Kidney (tissue), 13 donors: ENCODE measurements at regions not wholly inside any gene's neighbourhood (a gene's known extent, or its start where the extent isn't known, plus 50 kb on each side); places are given as distances from the start of the nearest gene placed in this dataset.

Experiments
- DNase-seq, 5 donors: peaks; one replicate each; pipeline ENCODE4 v3.0.0-alpha.2; 2013 to 2020
- FAIRE-seq: peaks from 2 replicates; lab custom pipeline; 2012; peaks lifted over from hg19 to GRCh38; lab: Jason Lieb, UNC
- H3K27ac ChIP-seq, 2 donors: one replicate each; pipeline ENCODE4 v1.7.0; 2013; ENCODE audit warnings: low read depth in 2 of 2, low read length in 2 of 2, inconsistent platforms in 1 of 2
- H3K27me3 ChIP-seq: one replicate; pipeline ENCODE4 v1.7.1; 2013; ENCODE audit warnings: low read length, inconsistent platforms; ENCODE audit not compliant: control insufficient read depth, insufficient read depth
- H3K36me3 ChIP-seq, 3 donors: one replicate each; pipeline versions ENCODE4 v1.7.0 to v1.7.1; 2013; ENCODE audit warnings: low read length in 3 of 3, control low read depth in 1 of 3, inconsistent platforms in 1 of 3; ENCODE audit not compliant: insufficient read depth in 3 of 3, control insufficient read depth in 2 of 3
- H3K4me1 ChIP-seq, 3 donors: one replicate each; pipeline versions ENCODE4 v1.7.0 to v1.7.1; 2013; ENCODE audit warnings: low read length in 3 of 3, inconsistent platforms in 1 of 3, low read depth in 1 of 3; ENCODE audit not compliant: control insufficient read depth in 2 of 3, insufficient read depth in 2 of 3
- H3K4me3 ChIP-seq, 3 donors: one replicate each; pipeline versions ENCODE4 v1.7.0 to v1.8.1; 2013; ENCODE audit warnings: low read length in 3 of 3, control low read depth in 1 of 3, inconsistent platforms in 1 of 3
- H3K9ac ChIP-seq, 3 donors: one replicate each; pipeline versions ENCODE4 v1.7.0 to v1.7.1; 2013; ENCODE audit warnings: low read length in 3 of 3, control low read depth in 1 of 3, inconsistent platforms in 1 of 3
- H3K9me3 ChIP-seq, 3 donors: one replicate each; pipeline versions ENCODE4 v1.7.0 to v1.7.1; 2013; ENCODE audit warnings: low read length in 3 of 3, control low read depth in 1 of 3, inconsistent platforms in 1 of 3; ENCODE audit not compliant: control insufficient read depth in 2 of 3, insufficient read depth in 1 of 3
- CTCF ChIP-seq: IDR thresholded peaks from 3 replicates; pipeline ENCODE4 v1.5.1; 2012; ENCODE audit warnings: mild to moderate bottlenecking, moderate library complexity, borderline replicate concordance; ENCODE audit not compliant: insufficient read depth; ENCODE audit errors: extremely low read depth
- intact Hi-C: fragments of 100-400 bp; cut with DNase I; formaldehyde crosslinking; loops from one replicate; pipeline ENCODE4 v1.11.1; 2022
- donor health status: control.
- donor health status: control.
- donor health status: control.
- donor health status: control.
- donor health status: control.
- donor health status: DM: yes; HTN: yes; CAD: no.
- donor health status: Normal renal cell carcinoma (clear cell type).

- FAIRE-seq (no peak), DNase-seq (peak in 3 of 5 donors; percentile 20 to 73 (median 70))
- TF ChIP-seq CTCF = no peak
Measured at GRCh38 chr5:166509085-166509484, 1782.4 kb upstream of the WWC1 start.

GRCh38 chr5:166517976-166518375 is 1773.5 kb upstream of the WWC1 start:
- H3K9ac ChIP-seq = no peak overlapping the region
- no peaks in the 10 kb centered on the region for H3K27me3 ChIP-seq
- intact Hi-C loops = no loop called here
- H3K27ac ChIP-seq = no peak overlapping the region
- H3K9me3 ChIP-seq = no peaks in the 10 kb centered on the region
- H3K4me1 ChIP-seq = no peaks in the 10 kb centered on the region
- FAIRE-seq (no peak), DNase-seq (peak in 1 of 5 donors; percentile 49)
- no peak for TF ChIP-seq CTCF
- no peaks in the 10 kb centered on the region for H3K36me3 ChIP-seq
- H3K4me3 ChIP-seq = no peak overlapping the region

More at GRCh38 chr5:166509085-166509484, 1782.4 kb upstream of the WWC1 start:
- intact Hi-C loops = no loop called here
- H3K9ac ChIP-seq = no peak overlapping the region
- no peaks in the 10 kb centered on the region for H3K4me1 ChIP-seq
- no peaks in the 10 kb centered on the region for H3K9me3 ChIP-seq
- H3K27ac ChIP-seq = no peak overlapping the region
- no peak overlapping the region for H3K4me3 ChIP-seq
- H3K36me3 ChIP-seq = no peaks in the 10 kb centered on the region
- no peaks in the 10 kb centered on the region for H3K27me3 ChIP-seq

- Histone ChIP-seq H3K4me3 (no peak overlapping the region), H3K27ac (no peak overlapping the region), H3K36me3 (no peaks in the 10 kb centered on the region), H3K9me3 (no peaks in the 10 kb centered on the region), H3K4me1 (no peaks in the 10 kb centered on the region), H3K9ac (no peak overlapping the region), H3K27me3 (no peaks in the 10 kb centered on the region)
- no peak for DNase-seq
- no peak for FAIRE-seq
- TF ChIP-seq CTCF = no peak
- intact Hi-C loops = no loop called here
Measured at GRCh38 chr5:166523206-166523605, 1768.2 kb upstream of the WWC1 start.

- Histone ChIP-seq H3K4me1 (no peaks in the 10 kb centered on the region), H3K27me3 (no peaks in the 10 kb centered on the region), H3K27ac (no peak overlapping the region), H3K4me3 (no peak overlapping the region), H3K9ac (no peak overlapping the region), H3K9me3 (no peaks in the 10 kb centered on the region), H3K36me3 (no peaks in the 10 kb centered on the region)
- DNase-seq = no peak
- TF ChIP-seq CTCF = no peak
- intact Hi-C loops = no loop called here
- no peak for FAIRE-seq
Measured at GRCh38 chr5:166529200-166529599, 1762.2 kb upstream of the WWC1 start.
